HEK293 (cell line): ENCODE measurements at regions not wholly inside any gene's neighbourhood (a gene's known extent, or its start where the extent isn't known, plus 50 kb on each side); places are given as distances from the start of the nearest gene placed in this dataset.

Experiments
- CTCF ChIA-PET: fragments of 350-600 bp; formaldehyde crosslinking; extraction: SDS; loops from one replicate; lab custom pipeline; 2021; ENCODE audit warnings: antibody characterized with exemption; lab: Yijun Ruan, JAX
- POLR2A ChIA-PET: fragments of 300-600 bp; formaldehyde crosslinking; extraction: SDS; loops from one replicate; lab custom pipeline; 2020; ENCODE audit warnings: antibody characterized with exemption, inconsistent platforms; lab: Yijun Ruan, JAX
- H3K27ac ChIP-seq: fragments of 200-500 bp; sonication (Bioruptor generic); 2 replicates; pipeline ENCODE4 v1.5.1; 2014; ENCODE audit warnings: low read depth, low read length, control low read depth, inconsistent platforms; ENCODE audit errors: extremely low read depth
- H3K36me3 ChIP-seq, 2 experiments: fragments of 200-500 bp in 1 of 2; sonication (Bioruptor generic) in 1 of 2; 1 replicate in 1 of 2; 2 replicates in 1 of 2; pipeline ENCODE4 v1.5.1; 2014 to 2017; ENCODE audit warnings: inconsistent platforms in 2 of 2, low read length in 2 of 2; ENCODE audit not compliant: control insufficient read depth in 2 of 2, insufficient read depth in 1 of 2
- H3K4me1 ChIP-seq: fragments of 200-500 bp; sonication (Bioruptor generic); 2 replicates; pipeline ENCODE4 v1.5.1; 2014; ENCODE audit warnings: mild to moderate bottlenecking, low read length, inconsistent platforms; ENCODE audit not compliant: control insufficient read depth, insufficient read depth
- H3K4me3 ChIP-seq: 2 replicates; pipeline ENCODE4 v1.5.1; 2011; ENCODE audit warnings: low read depth, mild to moderate bottlenecking, control low read depth, low read length, moderate library complexity
- H3K9me3 ChIP-seq: fragments of 200-500 bp; sonication (Bioruptor generic); 2 replicates; pipeline ENCODE4 v1.5.1; 2014; ENCODE audit warnings: low read depth, low read length, inconsistent platforms; ENCODE audit not compliant: control insufficient read depth, insufficient read depth
- HOXD13 ChIP-seq: sonication (generic); formaldehyde crosslinking; IDR thresholded peaks from 2 replicates; pipeline ENCODE4 v1.8.0; 2022; ENCODE audit warnings: missing genetic modification reagents, borderline replicate concordance
- SCRT2 ChIP-seq: fragments of 450-650 bp; formaldehyde crosslinking; IDR thresholded peaks from 2 replicates; pipeline ENCODE4 v1.5.1; 2016; ENCODE audit warnings: missing biosample characterization, missing genetic modification characterization
- SP7 ChIP-seq: fragments of 450-650 bp; formaldehyde crosslinking; IDR thresholded peaks from 2 replicates; pipeline ENCODE4 v1.5.1; 2016; ENCODE audit warnings: missing biosample characterization, missing genetic modification characterization
- ZBTB21 ChIP-seq: fragments of 450-650 bp; formaldehyde crosslinking; IDR thresholded peaks from 2 replicates; pipeline ENCODE4 v1.5.1; 2017; ENCODE audit warnings: missing biosample characterization, missing genetic modification characterization
- ZNF202 ChIP-seq: fragments of 450-650 bp; formaldehyde crosslinking; IDR thresholded peaks from 2 replicates; pipeline ENCODE4 v1.5.1; 2016; ENCODE audit warnings: missing biosample characterization, missing genetic modification characterization, borderline replicate concordance
- ZNF239 ChIP-seq: fragments of 450-650 bp; formaldehyde crosslinking; IDR thresholded peaks from 2 replicates; pipeline ENCODE4 v1.5.1; 2016; ENCODE audit warnings: missing biosample characterization, missing genetic modification characterization
- ZNF391 ChIP-seq: fragments of 450-650 bp; formaldehyde crosslinking; IDR thresholded peaks from 2 replicates; pipeline ENCODE4 v1.5.1; 2016; ENCODE audit warnings: low read depth, missing biosample characterization, missing genetic modification characterization, borderline replicate concordance
- ZNF404 ChIP-seq: fragments of 450-650 bp; formaldehyde crosslinking; IDR thresholded peaks from 2 replicates; pipeline ENCODE4 v1.5.1; 2017; ENCODE audit warnings: missing biosample characterization, missing genetic modification characterization
- ZNF621 ChIP-seq: fragments of 450-650 bp; formaldehyde crosslinking; IDR thresholded peaks from 2 replicates; pipeline ENCODE4 v1.5.1; 2017; ENCODE audit warnings: missing biosample characterization, missing genetic modification characterization
- ZNF660 ChIP-seq: fragments of 450-650 bp; IDR thresholded peaks from 2 replicates; pipeline ENCODE4 v1.5.1; 2018; ENCODE audit warnings: missing biosample characterization, mild to moderate bottlenecking, missing genetic modification characterization
- ZNF76 ChIP-seq: fragments of 450-650 bp; formaldehyde crosslinking; IDR thresholded peaks from 2 replicates; pipeline ENCODE4; 2016; ENCODE audit warnings: low read depth, missing biosample characterization, missing genetic modification characterization, borderline replicate concordance
- TF ChIP-seq, protein P1 (sequence below): fragments of 450-650 bp; formaldehyde crosslinking; IDR thresholded peaks from 2 replicates; pipeline ENCODE4 v1.5.1; 2016; ENCODE audit warnings: missing biosample characterization, missing genetic modification characterization
- TF ChIP-seq, protein P2 (sequence below): fragments of 450-650 bp; formaldehyde crosslinking; IDR thresholded peaks from 2 replicates; pipeline ENCODE4 v1.5.1; 2016; ENCODE audit warnings: missing biosample characterization, missing genetic modification characterization
- TF ChIP-seq, protein P3 (sequence below): fragments of 450-650 bp; formaldehyde crosslinking; IDR thresholded peaks from 2 replicates; pipeline ENCODE4 v1.5.1; 2016; ENCODE audit warnings: missing biosample characterization, missing genetic modification characterization
- TF ChIP-seq, protein P4 (sequence below): fragments of 450-650 bp; formaldehyde crosslinking; IDR thresholded peaks from 2 replicates; pipeline ENCODE4 v1.5.1; 2016; ENCODE audit warnings: missing biosample characterization, missing genetic modification characterization, borderline replicate concordance
- TF ChIP-seq, protein P5 (sequence below): fragments of 450-650 bp; IDR thresholded peaks from 2 replicates; pipeline ENCODE4 v1.5.1; 2018; ENCODE audit warnings: missing biosample characterization, missing genetic modification characterization
- TF ChIP-seq, protein P6 (sequence below): fragments of 450-650 bp; formaldehyde crosslinking; IDR thresholded peaks from 2 replicates; pipeline ENCODE4 v1.5.1; 2016; ENCODE audit warnings: missing biosample characterization, missing genetic modification characterization

DNA sequence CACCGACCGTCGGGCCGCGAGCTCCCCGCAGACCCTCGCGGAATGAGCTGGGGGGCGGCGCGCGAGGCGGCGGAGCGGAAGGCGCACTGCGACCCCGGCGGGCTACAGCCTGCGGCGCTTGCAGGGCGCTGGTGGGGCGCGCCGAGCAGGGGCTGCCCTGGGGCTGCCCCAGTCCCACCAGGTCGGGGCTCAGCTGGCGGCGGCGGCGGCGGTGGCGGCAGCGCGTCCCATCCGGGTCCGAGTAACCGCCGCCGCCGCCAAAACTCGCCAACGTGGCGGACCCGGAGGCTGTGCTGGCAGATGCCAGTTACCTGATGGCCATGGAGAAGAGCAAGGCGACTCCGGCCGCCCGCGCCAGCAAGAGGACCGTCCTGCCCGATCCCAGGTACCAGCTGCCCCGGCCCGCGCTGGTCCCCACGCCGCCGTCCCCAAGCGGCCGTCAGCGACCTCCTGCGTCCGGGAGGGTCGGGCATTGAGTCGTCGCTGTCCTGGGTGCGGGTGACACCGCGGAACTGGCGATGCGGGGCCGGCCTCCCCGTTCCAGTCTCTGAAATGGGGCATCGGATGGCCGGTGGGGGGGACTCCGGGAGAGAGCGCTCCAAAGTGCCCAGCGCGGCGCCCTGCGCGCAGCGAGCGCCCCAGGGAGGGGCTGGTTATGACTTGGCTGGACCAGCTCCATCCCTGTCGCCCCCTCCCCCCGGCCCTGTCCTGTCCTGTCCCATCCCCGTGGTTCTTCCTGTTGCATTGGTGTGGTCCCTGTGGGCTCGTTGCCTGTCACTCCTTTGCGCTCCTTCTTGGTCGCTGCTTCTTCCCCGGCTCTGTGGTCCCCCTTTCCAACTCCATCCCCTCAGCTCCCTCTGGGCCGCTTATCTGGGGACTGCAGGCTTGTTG is 63.5 kb downstream of the CRYBB2 start:
- Histone ChIP-seq H3K36me3 (no peaks in the 10 kb centered on the region), H3K4me3 (peak overlapping the region; percentile 51), H3K9me3 (no peaks in the 10 kb centered on the region), H3K4me1 (no peaks in the 10 kb centered on the region), H3K27ac (peak overlapping the region; percentile 41; the same call in 1 of the 2 replicates)
- POLR2A ChIA-PET, result no interaction called here
- CTCF ChIA-PET, result interaction anchor here (0.6 to 1.3 kb wide), 7 partner anchors 51 to 1081 kb away, joined by 3 to 6 read pairs (median 4); no protein-coding TSS in a partner anchor
- TF ChIP-seq ZNF202 (tag by site-specific recombination) (no peak), ZNF621 (tag by site-specific recombination) (no peak), ZBTB21 (no peak), ZNF391 (tag by site-specific recombination) (no peak), SCRT2 (tag by site-specific recombination) (peak; percentile 9; the same call in 1 of the 2 replicates), HOXD13 (no peak), ZNF404 (no peak), ZNF76 (tag by site-specific recombination) (peak; percentile 13; the same call in 1 of the 2 replicates), SP7 (tag by site-specific recombination) (0 out of 2 replicates have a peak, but pooled peaks have one; percentile 16), ZNF660 (no peak), ZNF239 (tag by site-specific recombination) (0 out of 2 replicates have a peak, but pooled peaks have one; percentile 50)
- TF ChIP-seq, protein P1, sequence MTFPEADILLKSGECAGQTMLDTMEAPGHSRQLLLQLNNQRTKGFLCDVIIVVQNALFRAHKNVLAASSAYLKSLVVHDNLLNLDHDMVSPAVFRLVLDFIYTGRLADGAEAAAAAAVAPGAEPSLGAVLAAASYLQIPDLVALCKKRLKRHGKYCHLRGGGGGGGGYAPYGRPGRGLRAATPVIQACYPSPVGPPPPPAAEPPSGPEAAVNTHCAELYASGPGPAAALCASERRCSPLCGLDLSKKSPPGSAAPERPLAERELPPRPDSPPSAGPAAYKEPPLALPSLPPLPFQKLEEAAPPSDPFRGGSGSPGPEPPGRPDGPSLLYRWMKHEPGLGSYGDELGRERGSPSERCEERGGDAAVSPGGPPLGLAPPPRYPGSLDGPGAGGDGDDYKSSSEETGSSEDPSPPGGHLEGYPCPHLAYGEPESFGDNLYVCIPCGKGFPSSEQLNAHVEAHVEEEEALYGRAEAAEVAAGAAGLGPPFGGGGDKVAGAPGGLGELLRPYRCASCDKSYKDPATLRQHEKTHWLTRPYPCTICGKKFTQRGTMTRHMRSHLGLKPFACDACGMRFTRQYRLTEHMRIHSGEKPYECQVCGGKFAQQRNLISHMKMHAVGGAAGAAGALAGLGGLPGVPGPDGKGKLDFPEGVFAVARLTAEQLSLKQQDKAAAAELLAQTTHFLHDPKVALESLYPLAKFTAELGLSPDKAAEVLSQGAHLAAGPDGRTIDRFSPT (tag by site-specific recombination), result peak; percentile 68
- TF ChIP-seq, protein P2, sequence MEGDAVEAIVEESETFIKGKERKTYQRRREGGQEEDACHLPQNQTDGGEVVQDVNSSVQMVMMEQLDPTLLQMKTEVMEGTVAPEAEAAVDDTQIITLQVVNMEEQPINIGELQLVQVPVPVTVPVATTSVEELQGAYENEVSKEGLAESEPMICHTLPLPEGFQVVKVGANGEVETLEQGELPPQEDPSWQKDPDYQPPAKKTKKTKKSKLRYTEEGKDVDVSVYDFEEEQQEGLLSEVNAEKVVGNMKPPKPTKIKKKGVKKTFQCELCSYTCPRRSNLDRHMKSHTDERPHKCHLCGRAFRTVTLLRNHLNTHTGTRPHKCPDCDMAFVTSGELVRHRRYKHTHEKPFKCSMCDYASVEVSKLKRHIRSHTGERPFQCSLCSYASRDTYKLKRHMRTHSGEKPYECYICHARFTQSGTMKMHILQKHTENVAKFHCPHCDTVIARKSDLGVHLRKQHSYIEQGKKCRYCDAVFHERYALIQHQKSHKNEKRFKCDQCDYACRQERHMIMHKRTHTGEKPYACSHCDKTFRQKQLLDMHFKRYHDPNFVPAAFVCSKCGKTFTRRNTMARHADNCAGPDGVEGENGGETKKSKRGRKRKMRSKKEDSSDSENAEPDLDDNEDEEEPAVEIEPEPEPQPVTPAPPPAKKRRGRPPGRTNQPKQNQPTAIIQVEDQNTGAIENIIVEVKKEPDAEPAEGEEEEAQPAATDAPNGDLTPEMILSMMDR, result peak; percentile 54
- TF ChIP-seq, protein P3, sequence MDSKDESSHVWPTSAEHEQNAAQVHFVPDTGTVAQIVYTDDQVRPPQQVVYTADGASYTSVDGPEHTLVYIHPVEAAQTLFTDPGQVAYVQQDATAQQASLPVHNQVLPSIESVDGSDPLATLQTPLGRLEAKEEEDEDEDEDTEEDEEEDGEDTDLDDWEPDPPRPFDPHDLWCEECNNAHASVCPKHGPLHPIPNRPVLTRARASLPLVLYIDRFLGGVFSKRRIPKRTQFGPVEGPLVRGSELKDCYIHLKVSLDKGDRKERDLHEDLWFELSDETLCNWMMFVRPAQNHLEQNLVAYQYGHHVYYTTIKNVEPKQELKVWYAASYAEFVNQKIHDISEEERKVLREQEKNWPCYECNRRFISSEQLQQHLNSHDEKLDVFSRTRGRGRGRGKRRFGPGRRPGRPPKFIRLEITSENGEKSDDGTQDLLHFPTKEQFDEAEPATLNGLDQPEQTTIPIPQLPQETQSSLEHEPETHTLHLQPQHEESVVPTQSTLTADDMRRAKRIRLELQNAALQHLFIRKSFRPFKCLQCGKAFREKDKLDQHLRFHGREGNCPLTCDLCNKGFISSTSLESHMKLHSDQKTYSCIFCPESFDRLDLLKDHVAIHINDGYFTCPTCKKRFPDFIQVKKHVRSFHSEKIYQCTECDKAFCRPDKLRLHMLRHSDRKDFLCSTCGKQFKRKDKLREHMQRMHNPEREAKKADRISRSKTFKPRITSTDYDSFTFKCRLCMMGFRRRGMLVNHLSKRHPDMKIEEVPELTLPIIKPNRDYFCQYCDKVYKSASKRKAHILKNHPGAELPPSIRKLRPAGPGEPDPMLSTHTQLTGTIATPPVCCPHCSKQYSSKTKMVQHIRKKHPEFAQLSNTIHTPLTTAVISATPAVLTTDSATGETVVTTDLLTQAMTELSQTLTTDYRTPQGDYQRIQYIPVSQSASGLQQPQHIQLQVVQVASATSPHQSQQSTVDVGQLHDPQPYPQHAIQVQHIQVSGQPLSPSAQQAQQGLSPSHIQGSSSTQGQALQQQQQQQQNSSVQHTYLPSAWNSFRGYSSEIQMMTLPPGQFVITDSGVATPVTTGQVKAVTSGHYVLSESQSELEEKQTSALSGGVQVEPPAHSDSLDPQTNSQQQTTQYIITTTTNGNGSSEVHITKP (tag by site-specific recombination), result peak; percentile 44; the same call in 1 of the 2 replicates
- TF ChIP-seq, protein P4, sequence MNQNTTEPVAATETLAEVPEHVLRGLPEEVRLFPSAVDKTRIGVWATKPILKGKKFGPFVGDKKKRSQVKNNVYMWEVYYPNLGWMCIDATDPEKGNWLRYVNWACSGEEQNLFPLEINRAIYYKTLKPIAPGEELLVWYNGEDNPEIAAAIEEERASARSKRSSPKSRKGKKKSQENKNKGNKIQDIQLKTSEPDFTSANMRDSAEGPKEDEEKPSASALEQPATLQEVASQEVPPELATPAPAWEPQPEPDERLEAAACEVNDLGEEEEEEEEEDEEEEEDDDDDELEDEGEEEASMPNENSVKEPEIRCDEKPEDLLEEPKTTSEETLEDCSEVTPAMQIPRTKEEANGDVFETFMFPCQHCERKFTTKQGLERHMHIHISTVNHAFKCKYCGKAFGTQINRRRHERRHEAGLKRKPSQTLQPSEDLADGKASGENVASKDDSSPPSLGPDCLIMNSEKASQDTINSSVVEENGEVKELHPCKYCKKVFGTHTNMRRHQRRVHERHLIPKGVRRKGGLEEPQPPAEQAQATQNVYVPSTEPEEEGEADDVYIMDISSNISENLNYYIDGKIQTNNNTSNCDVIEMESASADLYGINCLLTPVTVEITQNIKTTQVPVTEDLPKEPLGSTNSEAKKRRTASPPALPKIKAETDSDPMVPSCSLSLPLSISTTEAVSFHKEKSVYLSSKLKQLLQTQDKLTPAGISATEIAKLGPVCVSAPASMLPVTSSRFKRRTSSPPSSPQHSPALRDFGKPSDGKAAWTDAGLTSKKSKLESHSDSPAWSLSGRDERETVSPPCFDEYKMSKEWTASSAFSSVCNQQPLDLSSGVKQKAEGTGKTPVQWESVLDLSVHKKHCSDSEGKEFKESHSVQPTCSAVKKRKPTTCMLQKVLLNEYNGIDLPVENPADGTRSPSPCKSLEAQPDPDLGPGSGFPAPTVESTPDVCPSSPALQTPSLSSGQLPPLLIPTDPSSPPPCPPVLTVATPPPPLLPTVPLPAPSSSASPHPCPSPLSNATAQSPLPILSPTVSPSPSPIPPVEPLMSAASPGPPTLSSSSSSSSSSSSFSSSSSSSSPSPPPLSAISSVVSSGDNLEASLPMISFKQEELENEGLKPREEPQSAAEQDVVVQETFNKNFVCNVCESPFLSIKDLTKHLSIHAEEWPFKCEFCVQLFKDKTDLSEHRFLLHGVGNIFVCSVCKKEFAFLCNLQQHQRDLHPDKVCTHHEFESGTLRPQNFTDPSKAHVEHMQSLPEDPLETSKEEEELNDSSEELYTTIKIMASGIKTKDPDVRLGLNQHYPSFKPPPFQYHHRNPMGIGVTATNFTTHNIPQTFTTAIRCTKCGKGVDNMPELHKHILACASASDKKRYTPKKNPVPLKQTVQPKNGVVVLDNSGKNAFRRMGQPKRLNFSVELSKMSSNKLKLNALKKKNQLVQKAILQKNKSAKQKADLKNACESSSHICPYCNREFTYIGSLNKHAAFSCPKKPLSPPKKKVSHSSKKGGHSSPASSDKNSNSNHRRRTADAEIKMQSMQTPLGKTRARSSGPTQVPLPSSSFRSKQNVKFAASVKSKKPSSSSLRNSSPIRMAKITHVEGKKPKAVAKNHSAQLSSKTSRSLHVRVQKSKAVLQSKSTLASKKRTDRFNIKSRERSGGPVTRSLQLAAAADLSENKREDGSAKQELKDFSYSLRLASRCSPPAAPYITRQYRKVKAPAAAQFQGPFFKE (tag by site-specific recombination), result no peak
- TF ChIP-seq, protein P5, sequence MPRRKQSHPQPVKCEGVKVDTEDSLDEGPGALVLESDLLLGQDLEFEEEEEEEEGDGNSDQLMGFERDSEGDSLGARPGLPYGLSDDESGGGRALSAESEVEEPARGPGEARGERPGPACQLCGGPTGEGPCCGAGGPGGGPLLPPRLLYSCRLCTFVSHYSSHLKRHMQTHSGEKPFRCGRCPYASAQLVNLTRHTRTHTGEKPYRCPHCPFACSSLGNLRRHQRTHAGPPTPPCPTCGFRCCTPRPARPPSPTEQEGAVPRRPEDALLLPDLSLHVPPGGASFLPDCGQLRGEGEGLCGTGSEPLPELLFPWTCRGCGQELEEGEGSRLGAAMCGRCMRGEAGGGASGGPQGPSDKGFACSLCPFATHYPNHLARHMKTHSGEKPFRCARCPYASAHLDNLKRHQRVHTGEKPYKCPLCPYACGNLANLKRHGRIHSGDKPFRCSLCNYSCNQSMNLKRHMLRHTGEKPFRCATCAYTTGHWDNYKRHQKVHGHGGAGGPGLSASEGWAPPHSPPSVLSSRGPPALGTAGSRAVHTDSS (tag by site-specific recombination), result no peak; the same call in 1 of the 2 replicates
- TF ChIP-seq, protein P6, sequence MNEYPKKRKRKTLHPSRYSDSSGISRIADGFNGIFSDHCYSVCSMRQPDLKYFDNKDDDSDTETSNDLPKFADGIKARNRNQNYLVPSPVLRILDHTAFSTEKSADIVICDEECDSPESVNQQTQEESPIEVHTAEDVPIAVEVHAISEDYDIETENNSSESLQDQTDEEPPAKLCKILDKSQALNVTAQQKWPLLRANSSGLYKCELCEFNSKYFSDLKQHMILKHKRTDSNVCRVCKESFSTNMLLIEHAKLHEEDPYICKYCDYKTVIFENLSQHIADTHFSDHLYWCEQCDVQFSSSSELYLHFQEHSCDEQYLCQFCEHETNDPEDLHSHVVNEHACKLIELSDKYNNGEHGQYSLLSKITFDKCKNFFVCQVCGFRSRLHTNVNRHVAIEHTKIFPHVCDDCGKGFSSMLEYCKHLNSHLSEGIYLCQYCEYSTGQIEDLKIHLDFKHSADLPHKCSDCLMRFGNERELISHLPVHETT (tag by site-specific recombination), result no peak
